ENCODE measurements at regions not wholly inside any gene's neighbourhood (a gene's known extent, or its start where the extent isn't known, plus 50 kb on each side); places are given as distances from the start of the nearest gene placed in this dataset.

DNA sequence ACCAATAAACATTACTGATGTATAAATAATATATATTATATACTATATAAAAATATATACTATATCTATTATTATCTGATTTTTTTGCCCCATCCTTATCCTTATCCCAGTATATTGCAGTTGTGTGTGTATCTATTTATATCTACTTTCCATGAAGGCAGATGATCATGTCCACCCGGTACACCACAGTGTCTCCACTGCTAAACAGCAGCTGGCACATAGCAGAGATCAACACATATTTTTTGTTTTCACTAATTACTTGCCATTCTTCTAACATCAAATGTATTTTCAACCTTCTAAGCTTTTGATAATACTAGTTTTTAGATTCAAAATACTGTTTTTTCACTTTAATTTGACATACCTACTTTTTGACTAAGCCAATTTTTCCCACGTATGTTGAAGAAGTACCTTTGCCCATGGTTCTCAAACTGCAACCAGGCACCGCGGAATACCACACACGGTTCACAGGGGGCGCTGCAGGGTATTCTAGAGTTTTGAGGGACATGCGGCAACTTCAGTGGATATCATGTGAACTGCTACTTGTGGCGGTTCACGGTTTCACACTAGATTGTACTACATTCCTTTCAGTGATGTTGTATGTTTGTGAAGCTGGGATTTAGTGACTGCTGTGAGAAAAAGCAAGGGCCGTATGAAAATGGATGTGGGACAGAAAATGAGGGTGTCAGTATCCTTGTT is 182.5 kb upstream of the NPY2R start:
- TF ChIP-seq MAX (IDR thresholded peaks at IDR 0.05) (peak; percentile 31; the same call in 1 of the 2 replicates), RAD21 (IDR thresholded peaks at IDR 0.05; ENCODE audit: low read depth) (peak; percentile 73), YY1 (IDR thresholded peaks at IDR 0.05; ENCODE audit: extremely low read depth, insufficient replicate concordance, low read depth, low read length) (no peak), CBX3 (IDR thresholded peaks at IDR 0.05; ENCODE audit: low read depth) (no peak), ZNF274 (IDR thresholded peaks at IDR 0.05; ENCODE audit: low read depth, low read length) (no peak)
- TF ChIP-seq, protein P1, sequence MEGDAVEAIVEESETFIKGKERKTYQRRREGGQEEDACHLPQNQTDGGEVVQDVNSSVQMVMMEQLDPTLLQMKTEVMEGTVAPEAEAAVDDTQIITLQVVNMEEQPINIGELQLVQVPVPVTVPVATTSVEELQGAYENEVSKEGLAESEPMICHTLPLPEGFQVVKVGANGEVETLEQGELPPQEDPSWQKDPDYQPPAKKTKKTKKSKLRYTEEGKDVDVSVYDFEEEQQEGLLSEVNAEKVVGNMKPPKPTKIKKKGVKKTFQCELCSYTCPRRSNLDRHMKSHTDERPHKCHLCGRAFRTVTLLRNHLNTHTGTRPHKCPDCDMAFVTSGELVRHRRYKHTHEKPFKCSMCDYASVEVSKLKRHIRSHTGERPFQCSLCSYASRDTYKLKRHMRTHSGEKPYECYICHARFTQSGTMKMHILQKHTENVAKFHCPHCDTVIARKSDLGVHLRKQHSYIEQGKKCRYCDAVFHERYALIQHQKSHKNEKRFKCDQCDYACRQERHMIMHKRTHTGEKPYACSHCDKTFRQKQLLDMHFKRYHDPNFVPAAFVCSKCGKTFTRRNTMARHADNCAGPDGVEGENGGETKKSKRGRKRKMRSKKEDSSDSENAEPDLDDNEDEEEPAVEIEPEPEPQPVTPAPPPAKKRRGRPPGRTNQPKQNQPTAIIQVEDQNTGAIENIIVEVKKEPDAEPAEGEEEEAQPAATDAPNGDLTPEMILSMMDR (IDR thresholded peaks at IDR 0.05 in 2 of 3, conservative IDR thresholded peaks at IDR 0.05 in 1 of 3; ENCODE audit: borderline replicate concordance in 1 of 3, insufficient read depth in 1 of 3, low read depth in 2 of 3, low read length in 2 of 3): peak; percentile 75 to 93 (median 82)
- CTCF ChIA-PET: interaction anchor here (0.6 to 1.7 kb wide), 9 partner anchors 10 to 349 kb away, joined by 3 to 8 read pairs (median 4); no protein-coding TSS in a partner anchor
- H2AFZ ChIP-seq (ENCODE audit: low read depth, low read length, poor library complexity, severe bottlenecking): peak overlapping the region; percentile 88
- no peaks in the 10 kb centered on the region for H3K9me2 ChIP-seq (ENCODE audit: insufficient read depth)
- H3K9ac ChIP-seq (ENCODE audit: low read length): no peak overlapping the region
- DNase-seq (ENCODE audit: low read depth, low spot score): peak; percentile 65
- RAD21 ChIA-PET (ENCODE audit: low non-redundant PET in 1 of 2, low total read pairs in 2 of 2, uncharacterized antibody in 2 of 2, unreplicated experiment in 2 of 2): no interaction called here
- peak overlapping the region; percentile 44 for H3K4me2 ChIP-seq (ENCODE audit: low read length)
- H3K79me2 ChIP-seq (ENCODE audit: insufficient read depth, low read length): no peaks in the 10 kb centered on the region
- H3K4me1 ChIP-seq (ENCODE audit: control insufficient read depth in 1 of 2, insufficient read depth in 2 of 2, low read length in 2 of 2): no peaks in the 10 kb centered on the region
- H3K9me3 ChIP-seq (ENCODE audit: control insufficient read depth in 1 of 2, insufficient read depth in 1 of 2, low read depth in 1 of 2, low read length in 2 of 2): no peaks in the 10 kb centered on the region
- BruUV-seq (replicated peaks): no TSS peak
- POLR2A ChIA-PET: no interaction called here
- H4K20me1 ChIP-seq (ENCODE audit: insufficient read depth): no peaks in the 10 kb centered on the region
- no peaks in the 10 kb centered on the region for H3K36me3 ChIP-seq (ENCODE audit: control insufficient read depth in 1 of 2, insufficient read depth in 2 of 2, low read length in 2 of 2)
- no peaks in the 10 kb centered on the region for H3K27me3 ChIP-seq (ENCODE audit: insufficient read depth, low read length)
- intact Hi-C loops (cut with micrococcal nuclease): loop anchor here (1.0 to 5.0 kb wide), 3 partner anchors 328 to 469 kb away; no protein-coding TSS in a partner anchor
- no peak overlapping the region for H3K27ac ChIP-seq (ENCODE audit: low read depth, low read length)
- H3K4me3 ChIP-seq (replicated peaks in 1 of 2; ENCODE audit: low read depth in 1 of 2, low read length in 2 of 2): no peak overlapping the region
- ATAC-seq: peak; percentile 99

All from HCT116 (cell line).